HL-60/S4 treated with retinoic acid at 250 ng/mL for 4 days and 3 days (cell line): ENCODE measurements at regions not wholly inside any gene's neighbourhood (a gene's known extent, or its start where the extent isn't known, plus 50 kb on each side); places are given as distances from the start of the nearest gene placed in this dataset.
"Not testable (repeated sequence)": the region's sequence is repeated elsewhere in the genome, so short reads cannot be mapped to it uniquely, and the experiment has no call there.

ENCODE experiments used
- in situ Hi-C: fragments of 300-500 bp; cut with MboI; formaldehyde crosslinking; loops from 2 replicates; pipeline ENCODE4 v1.7.0; 2022; ENCODE audit warnings: low sequenced_read_pairs

GRCh38 chr2:176423819-176424218, 154.6 kb downstream of the MTX2 start:
- in situ Hi-C loops, result no loop called here

GRCh38 chr2:176424746-176425145, 155.5 kb downstream of the MTX2 start:
- in situ Hi-C loops, result no loop called here

- in situ Hi-C loops, result no loop called here
These were observed 158.3 kb downstream of the MTX2 start for GRCh38 chr2:176427549-176427948.

- in situ Hi-C loops, result not testable (repeated sequence)
These were observed 159.8 kb downstream of the MTX2 start for GRCh38 chr2:176428944-176429469.

GRCh38 chr2:176432434-176432833, 163.2 kb downstream of the MTX2 start:
- in situ Hi-C loops, result no loop called here

GRCh38 chr2:176435729-176436128, 166.5 kb downstream of the MTX2 start:
- in situ Hi-C loops, result no loop called here

- in situ Hi-C loops, result no loop called here
These were observed 174.7 kb downstream of the MTX2 start for GRCh38 chr2:176443946-176444345.

- in situ Hi-C loops, result no loop called here
These were observed 176.7 kb downstream of the MTX2 start for GRCh38 chr2:176445956-176446355.

- in situ Hi-C loops, result no loop called here
These were observed 177.6 kb downstream of the MTX2 start for GRCh38 chr2:176446718-176447414.

- in situ Hi-C loops, result no loop called here
These were observed 178.4 kb downstream of the MTX2 start for GRCh38 chr2:176447616-176448015.

- in situ Hi-C loops, result loop anchor here (25.0 kb wide), 1 partner anchor 313 kb away; the partner anchor contains the start of gene HOXD8
These were observed 180.6 kb downstream of the MTX2 start for GRCh38 chr2:176449852-176450251.

- in situ Hi-C loops, result loop anchor here (25.0 kb wide), 1 partner anchor 316 kb away; the partner anchor contains the start of gene HOXD8
These were observed 184.5 kb downstream of the MTX2 start for GRCh38 chr2:176453784-176454183.

- in situ Hi-C loops, result loop anchor here (25.0 kb wide), 1 partner anchor 318 kb away; the partner anchor contains the start of gene HOXD8
These were observed 185.9 kb downstream of the MTX2 start for GRCh38 chr2:176454893-176455815.

- in situ Hi-C loops, result loop anchor here (25.0 kb wide), 1 partner anchor 319 kb away; the partner anchor contains the start of gene HOXD8
These were observed 186.6 kb downstream of the MTX2 start for GRCh38 chr2:176455816-176456291.

- in situ Hi-C loops, result loop anchor here (25.0 kb wide), 1 partner anchor 320 kb away; the partner anchor contains the start of gene HOXD8
These were observed 188.2 kb downstream of the MTX2 start for GRCh38 chr2:176457481-176457880.

- in situ Hi-C loops, result loop anchor here (25.0 kb wide), 1 partner anchor 324 kb away; the partner anchor contains the start of gene HOXD8
These were observed 192.0 kb downstream of the MTX2 start for GRCh38 chr2:176461098-176461808.

GRCh38 chr2:176461809-176462670, 192.8 kb downstream of the MTX2 start:
- in situ Hi-C loops, result loop anchor here (25.0 kb wide), 1 partner anchor 325 kb away; the partner anchor contains the start of gene HOXD8

- in situ Hi-C loops, result loop anchor here (25.0 kb wide), 1 partner anchor 326 kb away; the partner anchor contains the start of gene HOXD8
These were observed 194.3 kb downstream of the MTX2 start for GRCh38 chr2:176463546-176463945.

GRCh38 chr2:176464886-176465564, 195.8 kb downstream of the MTX2 start:
- in situ Hi-C loops, result loop anchor here (25.0 kb wide), 1 partner anchor 328 kb away; the partner anchor contains the start of gene HOXD8
